ENCODE measurements at regions not wholly inside any gene's neighbourhood (a gene's known extent, or its start where the extent isn't known, plus 50 kb on each side); places are given as distances from the start of the nearest gene placed in this dataset.
"Not testable (repeated sequence)": the region's sequence is repeated elsewhere in the genome, so short reads cannot be mapped to it uniquely, and the experiment has no call there.

DNA sequence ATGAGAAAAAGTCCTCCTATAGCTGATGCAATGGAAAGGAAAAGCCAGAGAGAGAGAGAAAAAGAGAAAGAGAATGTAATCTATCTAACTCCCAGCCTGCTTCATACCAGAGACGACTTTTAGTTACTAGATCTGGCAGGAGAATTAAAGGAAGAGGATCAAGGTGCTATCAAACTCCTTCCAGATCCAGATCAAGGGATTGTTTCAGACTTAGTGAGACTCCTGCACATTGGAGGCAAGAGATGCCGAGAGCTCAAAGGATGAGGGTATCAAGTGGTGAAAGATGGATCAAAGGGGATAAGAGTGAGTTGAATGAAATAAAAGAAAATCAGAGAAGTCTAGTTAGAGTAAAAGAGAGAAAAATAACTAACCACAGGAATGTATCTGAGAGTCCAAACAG is 478.6 kb downstream of the KIF4B start:
- no peak for DNase-seq (ENCODE audit: low spot score)

DNA sequence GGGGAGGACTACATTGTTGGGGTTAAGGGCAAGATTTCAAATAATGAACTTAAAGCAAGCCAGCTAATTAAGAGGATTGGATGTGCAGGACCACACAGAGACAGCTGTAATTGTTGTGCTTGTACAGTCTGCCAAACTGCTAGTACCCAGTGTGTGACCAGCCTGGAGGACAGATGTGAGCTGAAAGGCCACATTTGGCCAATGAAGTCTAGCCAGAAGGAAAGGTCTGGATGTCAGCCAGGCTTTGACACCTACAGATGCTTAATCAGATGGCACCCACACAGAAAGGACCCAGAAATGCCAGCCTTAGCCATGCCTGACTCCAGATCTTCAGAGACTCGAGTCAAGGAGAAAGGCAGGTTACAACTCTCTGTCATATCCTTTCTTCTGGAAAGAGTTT is 491.1 kb downstream of the KIF4B start:
- no peak for DNase-seq (ENCODE audit: low spot score)

DNA sequence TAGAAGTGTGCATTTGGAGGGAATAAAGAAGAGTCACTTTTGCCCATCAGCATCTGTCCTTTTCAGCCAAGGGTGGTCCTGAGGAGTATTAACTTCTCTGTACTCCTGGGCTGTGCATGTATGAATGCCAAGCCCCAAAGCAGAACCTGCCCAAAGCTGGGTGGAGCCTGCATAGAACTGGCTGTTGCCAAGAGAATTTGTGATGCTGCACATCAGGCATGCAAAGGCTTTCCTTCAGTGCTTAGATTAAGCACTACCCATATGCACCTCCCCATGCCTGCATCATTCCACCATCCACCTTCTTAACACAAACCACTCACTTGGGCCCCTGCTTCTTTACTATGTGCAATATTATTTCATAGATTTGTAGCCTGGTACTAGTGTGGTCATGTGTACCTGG is 493.8 kb downstream of the KIF4B start:
- DNase-seq (ENCODE audit: low spot score): no peak

DNA sequence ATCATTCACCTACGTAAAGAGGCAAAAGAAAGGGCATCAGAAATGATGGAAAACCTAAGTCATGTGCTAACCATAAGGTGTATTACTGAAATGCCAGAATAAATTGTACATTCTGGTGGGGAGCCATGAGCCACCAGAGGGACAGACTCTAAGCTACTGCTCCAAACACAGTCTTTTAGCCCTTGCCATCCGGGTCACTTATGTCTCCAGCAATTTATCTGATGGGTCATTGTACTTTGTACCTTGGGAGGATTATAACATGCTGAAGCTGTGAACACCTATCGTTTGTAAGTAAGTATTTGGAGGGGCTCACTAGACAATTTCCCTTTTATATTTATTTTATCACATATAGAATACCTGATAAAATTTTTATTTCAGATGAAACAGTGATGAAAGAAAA is 495.1 kb downstream of the KIF4B start:
- DNase-seq (ENCODE audit: low spot score): no peak

DNA sequence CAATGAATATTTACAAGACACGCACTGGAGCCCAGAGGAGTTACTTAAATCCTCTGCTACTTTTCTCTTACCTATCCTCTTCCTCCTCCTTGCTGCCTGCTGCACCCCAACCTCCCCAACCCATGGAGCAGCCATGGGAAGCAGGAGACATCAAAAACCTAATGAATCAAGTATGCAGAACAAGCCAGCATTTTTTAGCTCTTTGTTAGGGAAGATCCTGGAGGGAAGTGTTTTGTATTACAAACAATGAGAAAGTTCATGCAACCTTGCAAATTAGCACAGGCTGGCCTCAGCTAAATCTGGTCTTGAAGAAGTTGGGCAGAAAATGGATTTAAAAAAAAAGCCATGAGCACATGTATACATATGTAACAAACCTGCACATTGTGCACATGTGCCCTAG is 498.8 kb downstream of the KIF4B start:
- DNase-seq (ENCODE audit: low spot score): no peak

DNA sequence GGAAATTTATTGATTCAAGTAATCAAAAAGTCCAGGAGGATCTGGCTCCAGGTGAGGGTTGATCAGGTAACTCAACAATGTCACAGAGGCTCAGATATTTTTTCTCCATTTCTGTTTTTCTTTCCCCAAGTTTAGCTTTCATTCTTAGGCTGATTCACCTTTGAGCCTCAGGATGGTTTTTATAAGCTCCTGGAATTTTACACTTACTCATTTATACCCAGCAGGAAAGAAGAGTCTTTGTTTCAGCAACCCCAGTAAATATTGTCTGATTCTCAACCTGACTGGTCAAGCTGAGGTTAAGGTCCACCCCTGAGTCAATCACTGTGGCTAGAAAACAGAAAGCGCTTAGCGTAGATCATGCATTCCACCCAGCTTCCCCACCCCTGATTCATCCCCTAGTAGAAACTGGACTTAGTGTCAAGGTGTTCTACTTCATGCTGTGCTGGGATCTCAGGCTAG is 500.6 kb downstream of the KIF4B start:
- no peak for DNase-seq (ENCODE audit: low spot score)

DNA sequence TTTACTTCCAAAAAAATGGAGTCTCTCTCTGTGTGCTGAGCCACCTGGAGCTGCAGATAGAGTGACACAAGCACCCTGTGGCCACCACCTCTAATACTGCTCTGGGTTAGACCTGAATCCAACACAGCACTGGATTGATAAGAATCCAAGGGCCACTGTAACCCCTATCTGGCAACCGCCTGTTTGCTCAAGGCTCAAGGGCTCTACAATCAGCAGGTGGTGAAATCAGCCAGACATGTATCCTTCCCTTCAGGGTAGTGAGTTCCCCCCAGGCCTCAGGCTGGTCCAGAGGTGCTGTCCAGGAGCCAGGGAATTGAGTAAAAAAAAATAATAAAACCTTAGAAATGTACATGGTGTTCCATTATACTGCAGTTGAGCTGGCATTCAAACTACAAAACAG is 509.0 kb downstream of the KIF4B start:
- no peak for DNase-seq (ENCODE audit: low spot score)

DNA sequence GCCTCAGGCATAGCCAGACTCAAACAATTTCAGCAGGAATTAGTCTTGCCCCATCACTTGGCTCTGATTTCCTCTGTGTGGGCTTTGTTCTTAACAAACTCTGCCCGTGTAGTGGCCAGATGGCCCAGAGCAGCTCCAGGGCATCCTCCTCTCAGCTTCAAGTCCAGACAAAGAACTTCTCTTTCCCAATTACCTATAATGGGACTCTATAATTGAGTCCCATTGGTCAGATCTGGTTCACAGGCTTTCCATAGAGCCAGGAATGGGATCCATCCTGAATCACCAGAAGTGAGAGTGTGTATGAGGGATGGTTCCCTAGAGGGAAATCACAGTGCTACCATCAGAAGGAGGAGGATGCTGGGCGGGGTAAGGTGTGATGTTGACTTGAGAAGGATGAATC is 515.8 kb downstream of the KIF4B start:
- DNase-seq (ENCODE audit: low spot score): no peak

DNA sequence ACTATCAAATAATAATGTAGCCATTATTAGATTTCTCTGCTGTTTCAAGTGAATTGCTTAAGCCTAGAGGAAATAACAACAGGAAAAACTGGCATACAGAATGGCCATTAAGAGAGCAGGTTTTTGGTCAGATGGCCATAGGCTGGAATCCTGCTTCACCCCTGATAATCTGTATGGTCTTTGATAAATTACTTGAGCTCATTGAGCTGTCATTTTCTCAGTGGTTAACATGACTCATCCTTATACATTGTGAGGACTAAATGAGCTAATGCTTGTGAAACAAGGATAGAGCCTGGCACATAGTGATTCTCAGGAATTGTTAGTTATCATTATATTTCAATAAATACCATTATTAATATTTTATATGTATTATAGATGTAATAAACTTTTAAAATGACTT is 516.5 kb downstream of the KIF4B start:
- no peak for DNase-seq (ENCODE audit: low spot score)

DNA sequence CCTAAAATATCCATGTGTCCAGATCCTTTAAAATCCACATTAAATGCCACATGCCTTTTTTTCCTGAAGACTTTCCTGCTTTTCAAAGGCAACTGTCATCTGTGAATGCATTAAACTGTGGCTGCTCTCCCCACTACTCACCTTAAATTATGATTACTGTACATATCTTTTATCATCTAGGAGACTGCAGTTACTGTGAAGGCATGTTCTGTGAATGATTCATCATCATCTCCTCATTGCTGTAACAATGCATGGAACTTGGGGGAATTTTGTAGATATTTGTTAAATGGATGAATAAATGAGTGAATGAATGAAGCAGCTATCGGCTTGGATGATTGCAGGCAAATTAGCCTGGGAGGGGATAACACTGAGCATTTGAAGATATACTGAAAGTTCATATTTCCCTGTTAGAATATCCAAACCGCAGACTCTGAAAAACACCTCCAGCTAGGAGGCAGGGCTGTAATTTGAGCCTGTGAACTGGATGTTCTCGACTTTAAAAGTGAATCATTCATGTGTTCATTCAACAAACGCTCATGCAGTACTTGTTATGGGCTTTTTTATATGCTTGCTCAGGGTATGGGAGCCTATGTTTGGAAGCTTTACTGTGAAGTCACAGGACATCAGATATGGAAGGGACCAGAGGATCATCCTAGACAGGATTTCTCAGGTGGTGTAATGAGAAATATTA is 519.2 kb downstream of the KIF4B start:
- no peak for DNase-seq (ENCODE audit: low spot score)

DNA sequence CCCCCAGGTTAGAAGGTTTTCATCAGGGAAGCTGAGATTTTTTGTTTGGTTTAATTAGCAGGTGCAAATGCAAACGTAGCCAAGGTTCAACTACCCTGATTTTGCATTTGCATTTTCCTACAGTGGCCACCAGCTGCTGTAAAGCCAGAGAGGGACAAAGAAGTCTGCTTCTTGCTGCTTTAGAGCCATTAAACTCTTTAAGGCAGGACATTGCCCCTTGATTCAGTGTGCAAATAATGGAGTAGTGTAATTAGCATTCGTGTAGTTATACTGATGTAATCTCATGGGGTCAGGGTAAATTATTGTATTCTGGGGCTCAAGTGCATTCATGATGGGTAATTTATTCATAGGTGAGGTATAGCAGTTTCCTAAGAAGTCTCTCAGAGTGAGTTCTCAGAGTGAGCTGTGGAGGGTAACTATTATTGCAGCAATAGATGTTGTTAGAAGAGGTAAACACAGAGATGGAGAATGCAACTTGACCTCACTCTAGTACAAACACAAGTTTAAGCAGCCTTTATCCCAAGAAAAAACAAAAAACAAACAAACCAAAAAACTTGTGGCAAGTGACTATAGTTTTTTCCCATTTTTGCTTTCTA is 526.5 kb downstream of the KIF4B start:
- no peak for DNase-seq (ENCODE audit: low spot score)

DNA sequence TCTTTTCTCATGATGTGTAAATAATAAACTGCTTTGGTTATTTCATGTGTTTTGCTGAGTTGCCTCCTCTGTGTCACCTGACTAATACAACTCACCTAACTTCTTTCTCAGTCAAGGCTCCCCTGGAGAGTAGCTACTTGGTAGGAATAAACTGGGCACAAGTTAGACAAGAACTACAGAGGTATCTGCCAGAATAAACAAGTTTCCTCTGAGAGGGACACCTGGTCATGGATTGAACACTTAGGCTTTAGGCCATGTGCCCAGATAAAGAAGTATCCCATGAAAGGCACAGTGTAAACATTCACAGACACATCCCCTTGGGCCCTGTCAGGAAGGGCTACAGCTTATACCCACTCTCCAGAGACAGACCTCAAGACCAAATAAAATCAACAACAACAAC is 532.5 kb downstream of the KIF4B start:
- no peak for DNase-seq (ENCODE audit: low spot score)

DNA sequence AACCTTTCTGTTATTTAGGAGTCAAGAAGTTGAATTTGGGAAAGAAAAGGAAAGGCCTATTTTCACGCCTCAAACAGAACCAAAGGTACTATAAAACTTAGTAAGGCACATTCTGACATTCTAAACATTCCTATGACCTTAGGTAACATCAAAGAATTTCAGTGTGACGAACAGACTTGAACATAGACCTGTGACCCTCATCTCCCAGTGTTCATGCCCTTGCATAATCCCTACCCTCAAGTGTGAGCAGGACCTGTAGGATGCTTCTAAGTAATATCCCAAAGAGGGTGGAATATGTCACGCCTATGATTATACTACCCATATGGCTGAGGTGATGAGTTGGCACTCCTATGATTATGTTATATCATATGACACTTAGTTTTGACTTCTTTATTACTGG is 540.9 kb downstream of the KIF4B start:
- DNase-seq (ENCODE audit: low spot score): no peak

DNA sequence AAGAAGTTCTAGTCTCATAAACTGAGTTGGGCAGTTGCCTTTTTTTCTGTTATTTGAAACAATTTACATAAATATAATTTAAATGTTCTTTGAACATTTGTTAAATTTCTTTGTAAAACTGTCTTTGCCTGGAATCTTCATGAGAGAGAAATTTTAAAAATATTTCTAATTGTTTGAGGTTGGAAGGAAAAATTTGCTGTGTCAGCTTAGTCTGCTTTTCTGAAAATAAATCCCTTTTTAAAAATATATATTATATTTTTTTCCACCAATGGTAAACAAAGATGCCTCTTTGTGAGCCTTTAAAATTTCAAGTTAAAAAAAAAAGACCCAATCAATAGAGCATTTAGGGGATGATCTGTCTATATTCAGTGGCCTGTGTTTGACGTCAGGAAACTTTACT is 542.7 kb downstream of the KIF4B start:
- DNase-seq (ENCODE audit: low spot score): no peak

DNA sequence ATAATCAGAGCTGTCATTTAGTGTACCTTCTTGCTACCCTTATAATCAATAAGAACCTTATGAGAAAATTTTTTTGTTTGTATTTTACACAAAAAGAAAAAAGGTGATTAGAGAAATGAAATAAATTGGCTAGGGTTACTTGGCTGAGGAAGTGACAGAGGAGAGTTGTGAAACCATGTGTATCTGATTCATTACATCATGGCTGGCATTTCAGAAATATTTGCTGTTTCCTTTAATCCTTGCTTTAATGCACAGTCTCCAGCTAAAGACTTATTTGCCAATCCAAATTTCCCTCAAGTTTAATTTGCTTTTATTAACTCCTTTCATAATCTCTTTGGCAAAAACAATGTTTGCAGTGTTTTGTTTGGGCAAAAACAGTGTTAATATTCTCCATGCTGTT is 543.1 kb downstream of the KIF4B start:
- DNase-seq (ENCODE audit: low spot score): no peak

DNA sequence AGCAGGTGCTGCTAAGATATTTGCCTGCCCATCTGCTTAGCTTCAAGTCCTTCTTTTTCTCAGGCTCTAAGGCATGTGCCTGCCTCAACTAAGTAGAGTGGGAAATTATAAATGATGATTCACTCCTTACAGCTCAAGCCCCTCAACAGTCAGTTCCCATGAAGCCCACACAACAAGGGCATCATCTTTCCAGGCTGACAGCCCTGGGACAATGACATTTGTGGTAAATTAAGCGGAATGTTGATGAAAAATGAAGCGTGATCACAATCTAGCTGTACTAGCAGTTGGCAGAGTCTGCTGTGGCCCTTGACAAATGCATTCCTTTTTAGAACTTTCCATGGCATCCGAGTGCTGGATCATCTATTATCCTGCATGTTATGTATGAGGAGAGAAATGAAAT is 548.6 kb downstream of the KIF4B start:
- no peak for DNase-seq (ENCODE audit: low spot score)

DNA sequence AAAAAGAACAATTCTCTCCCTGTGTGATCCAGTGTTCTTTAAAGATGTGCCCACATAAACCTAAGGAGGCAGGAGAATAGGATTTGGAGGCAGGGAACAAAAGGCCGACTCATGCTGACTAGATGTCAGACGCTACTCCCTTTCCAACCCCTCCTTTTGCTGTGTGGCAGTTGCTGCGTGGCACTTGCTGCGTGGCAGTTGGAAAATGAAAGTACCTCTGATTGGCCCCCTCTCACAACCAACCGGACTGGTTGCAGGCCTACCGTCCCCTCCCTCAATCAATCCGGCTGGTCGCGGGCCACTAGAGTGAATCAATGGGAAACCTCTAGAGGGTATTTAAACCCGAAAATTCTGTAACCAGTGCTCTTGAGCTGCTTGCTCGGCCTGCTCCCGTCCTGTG is 551.0 kb downstream of the KIF4B start:
- no peak for DNase-seq (ENCODE audit: low spot score)

DNA sequence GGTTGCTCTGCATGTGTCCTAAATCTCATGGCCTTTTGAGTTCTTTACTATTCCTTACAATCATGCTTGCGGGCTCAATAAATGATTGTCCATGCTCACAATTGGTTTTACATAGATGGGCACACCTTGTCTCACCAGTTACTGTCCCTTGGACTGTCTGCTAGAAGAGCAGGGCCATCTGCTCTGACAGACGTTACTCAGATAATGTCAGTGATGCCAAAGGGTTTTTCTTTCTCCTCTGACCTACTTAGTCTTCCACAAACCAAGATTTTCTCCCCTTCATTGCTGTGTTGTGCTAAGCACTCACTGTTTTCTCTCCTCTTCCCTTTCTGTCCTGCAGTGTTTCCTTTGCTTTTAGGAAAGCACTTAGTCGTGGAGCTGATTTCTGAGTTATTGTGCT is 562.3 kb downstream of the KIF4B start:
- DNase-seq (ENCODE audit: low spot score): no peak

DNA sequence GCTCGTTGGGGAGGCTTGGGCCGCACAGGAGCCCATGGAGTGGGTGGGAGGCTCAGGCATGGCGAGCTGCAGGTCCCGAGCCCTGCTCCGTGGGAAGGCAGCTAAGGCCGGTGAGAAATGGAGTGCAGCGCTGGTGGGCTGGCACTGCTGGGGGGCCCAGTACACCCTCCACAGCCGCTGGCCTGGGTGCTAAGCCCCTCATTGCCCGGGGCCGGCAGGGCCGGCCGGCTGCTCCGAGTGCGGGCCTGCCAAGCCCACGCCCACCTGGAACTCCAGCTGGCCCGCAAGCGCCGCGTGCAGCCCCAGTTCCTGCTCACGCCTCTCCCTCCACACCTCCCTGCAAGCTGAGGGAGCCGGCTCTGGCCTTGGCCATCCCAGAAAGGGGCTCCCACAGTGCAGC is 573.3 kb downstream of the KIF4B start:
- DNase-seq (ENCODE audit: low spot score): not testable (repeated sequence)

DNA sequence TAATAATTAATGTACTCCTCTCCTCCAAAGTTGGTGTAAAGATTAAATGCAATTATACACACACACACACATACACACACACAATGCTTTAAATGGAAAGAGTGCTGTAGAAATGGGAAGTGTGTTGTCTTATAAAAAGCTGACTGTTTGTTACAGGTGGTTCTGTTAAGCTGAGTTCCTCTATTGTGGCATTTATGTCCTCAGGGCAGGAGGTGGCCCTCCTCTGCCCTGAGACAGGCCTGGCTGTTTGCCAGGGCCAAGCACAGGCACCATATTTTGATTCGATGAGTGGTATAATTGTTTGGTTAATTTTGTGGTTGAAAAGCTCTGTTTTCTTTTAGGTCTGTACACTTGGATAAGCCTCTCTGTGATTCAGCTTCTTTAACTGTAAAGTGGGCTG is 573.9 kb downstream of the KIF4B start:
- DNase-seq (ENCODE audit: low spot score): no peak

DNA sequence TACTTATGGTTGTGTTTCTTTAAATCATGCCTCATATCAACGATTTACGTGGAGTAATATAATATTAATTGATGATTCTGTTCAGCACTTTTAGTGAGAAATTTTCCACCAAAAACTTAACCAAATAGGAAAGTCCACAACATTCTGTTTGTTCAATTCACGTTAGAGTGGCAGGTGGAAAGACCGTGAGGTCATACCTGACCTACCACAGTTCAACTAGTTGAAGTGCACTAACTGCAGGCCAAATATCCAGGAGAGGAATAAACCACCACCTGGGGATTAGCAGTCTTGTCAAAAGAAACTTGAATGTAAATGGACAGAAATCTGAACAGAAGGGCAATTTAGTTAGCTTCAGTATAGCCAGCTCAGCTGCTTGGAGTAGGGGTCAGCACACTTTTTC is 577.7 kb downstream of the KIF4B start:
- DNase-seq (ENCODE audit: low spot score): no peak

DNA sequence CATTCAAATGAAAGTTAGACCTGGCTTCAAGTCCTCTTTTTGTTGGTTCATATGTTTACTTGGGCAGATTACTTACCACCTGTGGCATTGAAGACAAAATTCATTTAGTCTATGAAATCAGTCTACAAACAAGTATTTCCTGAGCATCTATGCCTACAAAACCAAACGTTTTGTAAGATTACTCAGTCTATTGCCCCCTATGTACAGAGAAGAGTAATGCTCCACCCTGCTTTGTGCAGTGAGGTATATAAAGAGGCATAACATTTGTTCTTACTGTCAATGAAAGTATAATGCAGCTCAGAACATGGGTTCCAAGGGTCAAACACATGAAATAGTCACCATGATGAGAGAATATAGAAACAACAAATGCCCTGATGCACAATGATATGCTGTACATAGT is 580.7 kb downstream of the KIF4B start:
- no peak for DNase-seq (ENCODE audit: low spot score)

DNA sequence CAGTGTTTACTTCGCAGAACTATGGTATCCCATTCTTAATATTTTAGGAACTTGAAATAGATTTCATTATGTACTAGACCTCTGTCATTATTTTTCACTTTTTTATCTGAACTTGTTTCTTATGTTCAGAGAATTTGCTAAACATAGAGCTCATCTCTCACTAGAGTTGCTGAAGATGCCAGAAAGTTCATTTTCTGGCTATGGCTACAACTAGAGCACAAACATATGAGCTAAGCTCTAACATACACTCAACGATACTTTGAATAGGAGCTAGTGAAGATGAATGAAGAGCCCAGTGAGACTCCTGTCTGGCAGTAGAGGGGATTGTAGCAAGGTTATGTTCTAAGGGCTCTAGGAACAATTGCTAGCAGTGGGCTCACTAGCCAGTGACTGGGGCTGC is 582.2 kb downstream of the KIF4B start:
- DNase-seq (ENCODE audit: low spot score): no peak

DNA sequence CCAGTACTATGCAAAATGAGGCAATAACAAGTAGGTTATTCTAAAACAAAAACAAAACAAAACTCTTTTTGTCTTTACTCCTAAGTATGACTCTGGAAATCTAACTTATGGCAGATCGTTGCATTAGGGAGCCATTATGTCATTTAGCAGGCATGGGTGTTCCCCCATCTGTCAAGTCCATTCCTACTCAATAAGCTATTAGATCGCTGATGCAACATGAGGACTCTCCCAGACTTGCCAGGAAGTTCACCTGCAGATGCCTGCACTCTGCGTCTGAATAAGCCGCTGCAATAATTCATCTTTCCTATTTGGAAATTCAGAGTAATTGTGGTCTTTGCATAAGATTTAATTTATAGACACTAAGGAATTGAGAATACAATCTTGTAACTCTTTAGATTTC is 585.0 kb downstream of the KIF4B start:
- no peak for DNase-seq (ENCODE audit: low spot score)
